Transverse colon (tissue), 4 donors: ENCODE measurements at regions not wholly inside any gene's neighbourhood (a gene's known extent, or its start where the extent isn't known, plus 50 kb on each side); places are given as distances from the start of the nearest gene placed in this dataset.
"Not testable (repeated sequence)": the region's sequence is repeated elsewhere in the genome, so short reads cannot be mapped to it uniquely, and the experiment has no call there.

ENCODE experiments used
- POLR2A ChIP-seq: fragments of 450-650 bp; IDR thresholded peaks from one replicate; pipeline ENCODE4 v1.6.1; 2016; ENCODE audit warnings: antibody characterized with exemption, mild to moderate bottlenecking, moderate library complexity
- POLR2AphosphoS5 ChIP-seq, 3 donors: sonication (generic); formaldehyde crosslinking; IDR thresholded peaks; one replicate each; pipeline ENCODE4 v1.6.1; 2016; ENCODE audit warnings: antibody characterized with exemption in 3 of 3
- TF ChIP-seq, protein P1 (sequence below), 5 experiments: fragments of 200-600 bp in 3 of 5; fragments of 450-650 bp in 2 of 5; sonication (generic) in 3 of 5; IDR thresholded peaks; 1 replicate in 2 of 5; 2 replicates in 3 of 5; pipeline ENCODE4 v1.5.1; 2016 to 2017; ENCODE audit warnings: antibody characterized with exemption in 5 of 5, inconsistent platforms in 3 of 5, mild to moderate bottlenecking in 2 of 5, moderate library complexity in 1 of 5

DNA sequence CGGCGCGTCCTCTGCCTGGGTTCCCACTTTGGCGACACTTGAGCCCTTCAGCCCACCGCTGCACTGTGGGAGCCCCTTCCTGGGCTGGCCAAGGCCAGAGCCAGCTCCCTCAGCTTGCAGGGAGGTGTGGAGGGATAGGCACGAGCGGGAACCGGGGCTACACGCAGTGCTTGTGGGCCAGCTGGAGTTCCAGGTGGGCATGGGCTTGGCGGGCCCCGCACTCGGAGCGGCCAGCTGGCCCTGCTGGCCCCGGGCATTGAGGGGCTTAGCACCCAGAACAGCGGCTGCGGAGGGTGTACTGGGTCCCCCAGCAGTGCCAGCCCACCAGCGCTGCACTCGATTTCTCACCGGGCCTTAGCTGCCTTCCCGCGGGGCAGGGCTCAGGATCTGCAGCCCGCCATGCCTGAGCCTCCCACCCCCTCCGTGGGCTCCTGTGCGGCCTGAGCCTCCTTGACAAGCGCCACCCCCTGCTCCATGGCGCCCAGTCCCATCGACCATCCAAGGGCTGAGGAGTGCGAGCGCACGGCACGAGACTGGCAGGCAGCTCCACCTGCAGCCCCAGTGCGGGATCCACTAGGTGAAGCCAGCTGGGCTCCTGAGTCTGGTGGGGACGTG lies 313.2 kb upstream of the TMEFF2 start:
- TF ChIP-seq POLR2AphosphoS5 (IDR thresholded peaks at IDR 0.05); POLR2A: not testable (repeated sequence)
- TF ChIP-seq, protein P1, sequence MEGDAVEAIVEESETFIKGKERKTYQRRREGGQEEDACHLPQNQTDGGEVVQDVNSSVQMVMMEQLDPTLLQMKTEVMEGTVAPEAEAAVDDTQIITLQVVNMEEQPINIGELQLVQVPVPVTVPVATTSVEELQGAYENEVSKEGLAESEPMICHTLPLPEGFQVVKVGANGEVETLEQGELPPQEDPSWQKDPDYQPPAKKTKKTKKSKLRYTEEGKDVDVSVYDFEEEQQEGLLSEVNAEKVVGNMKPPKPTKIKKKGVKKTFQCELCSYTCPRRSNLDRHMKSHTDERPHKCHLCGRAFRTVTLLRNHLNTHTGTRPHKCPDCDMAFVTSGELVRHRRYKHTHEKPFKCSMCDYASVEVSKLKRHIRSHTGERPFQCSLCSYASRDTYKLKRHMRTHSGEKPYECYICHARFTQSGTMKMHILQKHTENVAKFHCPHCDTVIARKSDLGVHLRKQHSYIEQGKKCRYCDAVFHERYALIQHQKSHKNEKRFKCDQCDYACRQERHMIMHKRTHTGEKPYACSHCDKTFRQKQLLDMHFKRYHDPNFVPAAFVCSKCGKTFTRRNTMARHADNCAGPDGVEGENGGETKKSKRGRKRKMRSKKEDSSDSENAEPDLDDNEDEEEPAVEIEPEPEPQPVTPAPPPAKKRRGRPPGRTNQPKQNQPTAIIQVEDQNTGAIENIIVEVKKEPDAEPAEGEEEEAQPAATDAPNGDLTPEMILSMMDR (IDR thresholded peaks at IDR 0.05), result not testable (repeated sequence)
